Astrocyte of the spinal cord (primary cell): ENCODE measurements at regions not wholly inside any gene's neighbourhood (a gene's known extent, or its start where the extent isn't known, plus 50 kb on each side); places are given as distances from the start of the nearest gene placed in this dataset.

ENCODE experiments used
- DNase-seq: peaks from one replicate; pipeline ENCODE4 v3.0.0; 2011; ENCODE audit warnings: low read depth, low spot score
- H3K4me3 ChIP-seq: 2 replicates; pipeline ENCODE4 v1.5.1; 2011; ENCODE audit warnings: low read depth, mild to moderate bottlenecking, low read length, moderate library complexity
- in situ Hi-C: cut with HindIII; loops from 2 replicates; pipeline ENCODE4 v1.10.0; 2017; ENCODE audit warnings: low sequenced_read_pairs
- TF ChIP-seq, protein P1 (sequence below): IDR thresholded peaks from 2 replicates; pipeline ENCODE4 v1.5.1; 2012; ENCODE audit warnings: low read depth, mild to moderate bottlenecking, low read length, inconsistent platforms

DNA sequence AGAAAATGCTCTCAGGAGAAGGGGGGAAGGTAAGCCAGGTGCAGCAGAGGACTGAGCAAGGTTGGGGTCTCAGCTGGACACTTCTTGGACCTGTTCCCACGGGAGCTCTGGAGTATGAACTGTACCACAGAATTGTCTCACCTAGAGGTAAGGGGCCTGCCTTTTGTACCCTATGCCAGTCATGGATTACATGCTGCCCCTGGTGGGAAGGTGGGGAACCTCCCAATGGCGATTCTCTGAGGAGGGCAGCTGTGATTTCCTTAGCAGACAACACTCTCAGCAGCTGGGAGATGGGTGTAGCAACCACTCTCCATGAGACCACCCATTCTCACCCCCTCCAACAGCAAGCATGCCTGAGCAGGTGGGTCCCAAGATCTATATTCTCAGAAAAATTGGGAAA, 329.4 kb upstream of the CTNNB1 start:
- DNase-seq = no peak
- TF ChIP-seq, protein P1, sequence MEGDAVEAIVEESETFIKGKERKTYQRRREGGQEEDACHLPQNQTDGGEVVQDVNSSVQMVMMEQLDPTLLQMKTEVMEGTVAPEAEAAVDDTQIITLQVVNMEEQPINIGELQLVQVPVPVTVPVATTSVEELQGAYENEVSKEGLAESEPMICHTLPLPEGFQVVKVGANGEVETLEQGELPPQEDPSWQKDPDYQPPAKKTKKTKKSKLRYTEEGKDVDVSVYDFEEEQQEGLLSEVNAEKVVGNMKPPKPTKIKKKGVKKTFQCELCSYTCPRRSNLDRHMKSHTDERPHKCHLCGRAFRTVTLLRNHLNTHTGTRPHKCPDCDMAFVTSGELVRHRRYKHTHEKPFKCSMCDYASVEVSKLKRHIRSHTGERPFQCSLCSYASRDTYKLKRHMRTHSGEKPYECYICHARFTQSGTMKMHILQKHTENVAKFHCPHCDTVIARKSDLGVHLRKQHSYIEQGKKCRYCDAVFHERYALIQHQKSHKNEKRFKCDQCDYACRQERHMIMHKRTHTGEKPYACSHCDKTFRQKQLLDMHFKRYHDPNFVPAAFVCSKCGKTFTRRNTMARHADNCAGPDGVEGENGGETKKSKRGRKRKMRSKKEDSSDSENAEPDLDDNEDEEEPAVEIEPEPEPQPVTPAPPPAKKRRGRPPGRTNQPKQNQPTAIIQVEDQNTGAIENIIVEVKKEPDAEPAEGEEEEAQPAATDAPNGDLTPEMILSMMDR = peak; percentile 21
- in situ Hi-C loops = no loop called here
- no peak overlapping the region for H3K4me3 ChIP-seq

DNA sequence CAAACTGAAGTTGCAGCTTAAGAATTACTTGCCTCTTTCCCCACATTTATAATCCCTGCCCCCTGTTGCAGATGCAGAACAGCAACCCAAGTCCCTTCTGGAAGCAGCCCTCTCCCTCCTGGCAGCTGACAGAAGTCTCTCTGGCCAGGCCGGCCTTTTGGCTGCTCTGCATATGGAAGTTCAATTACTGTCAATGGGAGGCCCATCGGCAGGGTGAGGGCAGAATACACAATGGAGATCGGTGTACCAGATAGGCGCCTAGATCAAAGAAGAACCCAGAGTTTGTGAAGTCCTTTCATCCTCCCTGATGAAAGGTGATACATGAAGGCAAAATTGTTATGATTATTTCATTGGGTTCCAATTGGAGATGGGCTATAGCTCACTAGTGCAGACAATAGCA, 327.9 kb upstream of the CTNNB1 start:
- in situ Hi-C loops = no loop called here
- TF ChIP-seq, protein P1 = no peak
- no peak overlapping the region for H3K4me3 ChIP-seq
- no peak for DNase-seq

DNA sequence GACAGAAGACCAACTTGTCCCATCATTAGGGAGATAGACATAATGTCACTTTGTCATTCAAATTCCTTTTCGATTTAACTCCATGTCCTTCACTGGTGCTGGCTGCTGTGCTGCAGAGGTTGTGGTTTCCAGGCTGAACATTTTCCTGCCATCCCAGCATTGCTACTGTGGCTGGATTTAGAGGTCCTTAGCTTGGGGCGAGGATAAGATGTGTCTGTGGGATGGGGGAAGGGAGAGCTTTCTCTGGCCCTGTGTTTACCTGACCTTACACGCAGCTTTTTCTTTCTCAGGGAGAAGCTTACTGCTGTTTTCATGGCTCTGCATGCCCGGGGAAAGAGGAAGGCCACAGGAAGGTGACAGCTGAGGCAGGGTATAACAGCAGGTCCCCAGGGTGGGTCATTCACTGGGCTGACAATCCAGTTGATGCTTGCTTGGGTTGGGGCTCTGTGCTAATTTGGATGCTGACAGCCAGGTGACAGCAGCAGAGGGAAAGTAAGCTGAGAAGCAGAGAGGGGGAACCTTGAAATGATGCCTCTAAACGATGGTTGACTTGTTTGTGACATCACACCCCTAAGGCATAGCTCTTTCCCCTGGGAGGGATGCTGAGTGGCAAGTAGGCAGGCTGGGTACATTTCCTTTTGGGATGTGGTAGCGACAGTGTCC, 326.9 kb upstream of the CTNNB1 start:
- H3K4me3 ChIP-seq = no peak overlapping the region
- in situ Hi-C loops = no loop called here
- DNase-seq = no peak
- TF ChIP-seq, protein P1 = no peak

DNA sequence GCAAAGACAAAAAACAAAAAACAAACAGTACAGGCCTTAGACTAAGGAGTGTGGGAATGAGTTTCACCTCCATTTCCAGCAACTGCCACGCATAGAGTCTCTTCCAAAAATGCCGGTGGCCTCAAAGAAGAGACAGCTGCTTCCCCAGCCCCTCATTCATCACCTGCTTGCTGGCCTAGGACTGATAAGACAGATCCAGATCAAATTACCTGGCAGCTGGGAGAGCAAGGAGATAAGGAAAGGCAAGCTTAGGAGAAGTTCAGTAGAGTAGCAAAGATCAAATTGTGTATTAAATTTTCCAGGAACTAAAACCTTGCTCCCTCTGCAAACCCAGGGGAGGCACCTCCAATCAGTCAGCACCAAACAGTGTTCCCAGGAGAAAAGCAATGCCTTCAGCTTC, 325.8 kb upstream of the CTNNB1 start:
- in situ Hi-C loops = no loop called here
- no peak overlapping the region for H3K4me3 ChIP-seq
- no peak for DNase-seq
- TF ChIP-seq, protein P1 = no peak

DNA sequence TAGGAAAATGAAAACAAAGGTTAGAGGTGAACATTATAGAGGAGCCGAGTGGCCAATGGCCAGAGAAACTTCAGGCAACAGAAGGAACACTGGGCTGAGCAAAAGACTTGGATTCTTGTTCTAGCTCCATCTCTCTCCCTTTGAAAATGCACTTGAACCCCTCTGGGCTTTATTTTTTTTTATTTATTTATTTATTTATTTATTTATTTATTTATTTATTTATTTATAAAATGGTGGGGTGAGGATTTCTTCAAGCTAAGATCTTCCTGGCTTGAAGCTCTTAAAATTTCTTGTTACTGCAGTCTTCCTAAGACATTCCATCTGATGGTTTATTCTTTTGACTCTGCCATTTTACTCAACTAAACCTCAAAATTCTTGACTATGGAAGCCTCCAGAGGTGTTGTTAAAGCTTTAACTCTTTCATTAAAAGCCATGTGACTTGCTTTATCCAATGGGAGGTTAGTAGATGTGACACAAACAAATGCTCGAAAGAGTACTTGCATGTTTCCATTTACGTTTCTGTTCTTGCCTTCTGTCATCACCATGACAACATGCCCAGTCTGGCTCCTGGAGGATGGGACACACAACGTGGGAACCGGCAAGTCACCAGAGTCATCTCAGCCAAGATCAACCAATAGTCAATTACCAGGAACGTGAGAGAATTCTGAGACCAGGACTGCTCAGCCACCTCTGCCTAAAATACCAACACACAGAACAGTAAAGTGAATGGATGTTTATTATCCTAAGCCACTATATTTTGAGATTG, 325.2 kb upstream of the CTNNB1 start:
- in situ Hi-C loops = no loop called here
- DNase-seq = no peak
- TF ChIP-seq, protein P1 = no peak
- no peak overlapping the region for H3K4me3 ChIP-seq

DNA sequence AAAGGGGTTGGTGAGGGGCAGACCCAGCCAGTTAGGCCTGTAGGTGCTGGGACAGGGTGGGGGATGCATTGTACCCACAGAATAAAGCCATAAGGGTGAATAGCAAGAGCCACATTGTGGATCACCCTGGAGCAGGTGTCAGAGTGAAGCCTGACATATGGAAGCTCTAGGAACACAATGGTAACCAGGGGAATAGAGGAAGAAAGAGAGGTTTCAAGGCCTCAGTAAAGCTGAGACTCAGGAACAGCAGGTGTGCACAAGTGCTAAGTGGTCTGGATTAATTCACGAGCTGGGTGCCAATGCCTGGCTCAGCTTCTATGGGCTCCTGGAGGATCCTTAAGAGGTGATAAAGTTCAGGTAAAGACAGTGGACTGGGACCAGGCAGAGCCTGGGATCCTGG, 323.7 kb upstream of the CTNNB1 start:
- in situ Hi-C loops = no loop called here
- H3K4me3 ChIP-seq = no peak overlapping the region
- no peak for DNase-seq
- TF ChIP-seq, protein P1 = no peak
